Hepatocyte (in vitro differentiated cells): ENCODE measurements at regions not wholly inside any gene's neighbourhood (a gene's known extent, or its start where the extent isn't known, plus 50 kb on each side); places are given as distances from the start of the nearest gene placed in this dataset.

Experiments used
- DNase-seq: peaks from one replicate; pipeline ENCODE4 v3.0.0-alpha.2; 2016; ENCODE audit warnings: low spot score
- H2AFZ ChIP-seq: fragments of 200-600 bp; sonication (generic); 2 replicates; pipeline ENCODE4 v1.6.0; 2016; ENCODE audit warnings: antibody characterized with exemption, mild to moderate bottlenecking
- H3K27ac ChIP-seq: fragments of 200-600 bp; sonication (generic); 2 replicates; pipeline ENCODE4 v1.5.1; 2016; ENCODE audit warnings: mild to moderate bottlenecking
- H3K27me3 ChIP-seq: fragments of 200-600 bp; sonication (generic); 2 replicates; pipeline ENCODE4 v1.6.1; 2016
- H3K36me3 ChIP-seq: fragments of 200-600 bp; sonication (generic); replicated peaks from 2 replicates; pipeline ENCODE4 v1.5.1; 2016; ENCODE audit warnings: low read depth; ENCODE audit not compliant: insufficient read depth
- H3K4me1 ChIP-seq: fragments of 200-600 bp; sonication (generic); 2 replicates; pipeline ENCODE4 v1.5.1; 2016; ENCODE audit warnings: mild to moderate bottlenecking, moderate library complexity; ENCODE audit not compliant: insufficient read depth
- H3K4me2 ChIP-seq: fragments of 200-600 bp; sonication (generic); 2 replicates; pipeline ENCODE4 v1.6.0; 2016
- H3K4me3 ChIP-seq: fragments of 200-600 bp; sonication (generic); 2 replicates; pipeline ENCODE4 v1.5.1; 2016; ENCODE audit warnings: mild to moderate bottlenecking
- H3K79me2 ChIP-seq: fragments of 200-600 bp; sonication (generic); 2 replicates; pipeline ENCODE4 v1.6.0; 2017; ENCODE audit warnings: mild to moderate bottlenecking
- H3K9me2 ChIP-seq: fragments of 200-600 bp; sonication (generic); replicated peaks from 2 replicates; pipeline ENCODE4 v1.6.0; 2017; ENCODE audit warnings: mild to moderate bottlenecking; ENCODE audit not compliant: insufficient read depth
- H3K9me3 ChIP-seq: fragments of 200-600 bp; sonication (generic); 2 replicates; pipeline ENCODE4 v1.5.1; 2016; ENCODE audit warnings: low read depth, mild to moderate bottlenecking
- H4K20me1 ChIP-seq: fragments of 200-600 bp; sonication (generic); 2 replicates; pipeline ENCODE4 v1.6.0; 2016; ENCODE audit warnings: mild to moderate bottlenecking; ENCODE audit not compliant: insufficient read depth, poor library complexity, severe bottlenecking
- CTCF ChIP-seq: fragments of 200-600 bp; sonication (generic); IDR thresholded peaks from 2 replicates; pipeline ENCODE4 v1.5.1; 2016; ENCODE audit warnings: antibody characterized with exemption, mild to moderate bottlenecking; ENCODE audit not compliant: poor library complexity
- EZH2 ChIP-seq: fragments of 200-600 bp; sonication (generic); IDR thresholded peaks from 2 replicates; pipeline ENCODE4 v1.6.1; 2016; ENCODE audit warnings: antibody characterized with exemption, mild to moderate bottlenecking, borderline replicate concordance
- EZH2phosphoT487 ChIP-seq: fragments of 200-600 bp; sonication (generic); IDR thresholded peaks from one replicate; pipeline ENCODE4 v1.6.1; 2018; ENCODE audit warnings: antibody characterized with exemption, mild to moderate bottlenecking, low read depth, moderate library complexity; ENCODE audit not compliant: unreplicated experiment, severe bottlenecking
- WGBS: methylation state at CpG from one replicate; pipeline ENCODE4 v1.1.6; 2016; ENCODE audit warnings: low lambda C conversion rate; ENCODE audit errors: missing lambda C conversion rate; 5-methylcytosine and 5-hydroxymethylcytosine counted together

GRCh38 chr3:137131081-137131480 lies 173.3 kb downstream of the IL20RB start:
- Histone ChIP-seq H4K20me1 (no peaks in the 10 kb centered on the region), H3K27me3 (no peaks in the 10 kb centered on the region), H3K4me1 (no peaks in the 10 kb centered on the region), H3K79me2 (no peaks in the 10 kb centered on the region), H3K27ac (no peak overlapping the region), H3K9me2 (no peaks in the 10 kb centered on the region), H3K4me2 (no peak overlapping the region), H3K4me3 (no peak overlapping the region), H3K36me3 (no peaks in the 10 kb centered on the region), H2AFZ (no peak overlapping the region), H3K9me3 (no peaks in the 10 kb centered on the region)
- no peak for DNase-seq
- no peak for TF ChIP-seq EZH2phosphoT487
- no peak for TF ChIP-seq EZH2
- TF ChIP-seq CTCF = no peak
- 51% methylated on average over 2 of the region's 2 CpGs for WGBS

DNA sequence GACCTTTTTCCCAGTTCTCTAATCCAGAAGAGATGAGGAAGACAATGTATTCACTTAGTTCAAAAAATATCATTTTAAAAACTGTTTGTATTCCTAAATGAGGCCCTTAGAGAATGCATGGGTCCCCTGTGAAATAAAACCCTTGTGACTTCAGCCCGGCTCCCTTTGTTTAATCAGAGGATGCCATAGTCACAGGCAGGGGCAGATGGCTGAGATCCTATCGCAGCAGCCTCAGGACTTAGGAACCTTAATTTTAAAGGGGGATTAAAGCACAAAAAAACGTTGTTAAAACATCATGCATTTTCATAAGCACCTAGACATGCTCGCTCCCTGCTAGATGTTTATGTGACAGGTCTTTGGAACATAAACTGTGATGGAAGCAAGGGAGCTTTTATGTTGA lies 176.6 kb downstream of the IL20RB start:
- Histone ChIP-seq H3K4me2 (no peak overlapping the region), H3K27me3 (no peaks in the 10 kb centered on the region), H3K4me3 (no peak overlapping the region), H2AFZ (no peak overlapping the region), H3K36me3 (no peaks in the 10 kb centered on the region), H4K20me1 (no peaks in the 10 kb centered on the region), H3K9me2 (no peaks in the 10 kb centered on the region), H3K79me2 (no peaks in the 10 kb centered on the region), H3K9me3 (no peaks in the 10 kb centered on the region), H3K27ac (no peak overlapping the region), H3K4me1 (no peaks in the 10 kb centered on the region)
- TF ChIP-seq CTCF = no peak
- no peak for TF ChIP-seq EZH2
- no peak for TF ChIP-seq EZH2phosphoT487
- 46% methylated on average over 4 of the region's 4 CpGs for WGBS
- DNase-seq = no peak

DNA sequence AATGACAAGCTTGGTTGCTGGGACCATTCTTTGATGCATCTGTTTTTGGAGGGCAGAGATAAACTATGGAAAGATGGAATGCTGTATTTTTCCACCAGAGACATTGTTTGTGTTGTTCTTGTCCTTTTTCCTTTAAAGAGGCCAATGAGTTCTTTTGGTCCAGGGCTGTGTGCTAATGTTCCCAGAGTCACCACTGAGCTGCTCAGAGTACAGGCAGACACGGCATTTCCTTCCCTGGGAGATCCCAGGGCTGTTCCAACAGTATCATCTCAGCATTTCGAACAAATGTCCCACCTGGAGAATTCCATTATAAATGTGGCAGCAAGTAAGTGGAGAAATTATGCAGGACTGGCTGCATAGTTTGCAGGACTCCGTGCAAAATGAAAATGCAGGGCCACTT lies 190.6 kb downstream of the IL20RB start:
- Histone ChIP-seq H3K9me3 (no peaks in the 10 kb centered on the region), H3K36me3 (no peaks in the 10 kb centered on the region), H3K4me3 (no peak overlapping the region), H2AFZ (no peak overlapping the region), H3K27me3 (no peaks in the 10 kb centered on the region), H3K4me2 (no peak overlapping the region), H4K20me1 (no peaks in the 10 kb centered on the region), H3K4me1 (no peaks in the 10 kb centered on the region), H3K9me2 (no peaks in the 10 kb centered on the region), H3K27ac (no peak overlapping the region), H3K79me2 (no peaks in the 10 kb centered on the region)
- WGBS = 71% methylated on average over 3 of the region's 3 CpGs
- DNase-seq = no peak
- no peak for TF ChIP-seq EZH2phosphoT487
- TF ChIP-seq EZH2 = no peak
- TF ChIP-seq CTCF = no peak

DNA sequence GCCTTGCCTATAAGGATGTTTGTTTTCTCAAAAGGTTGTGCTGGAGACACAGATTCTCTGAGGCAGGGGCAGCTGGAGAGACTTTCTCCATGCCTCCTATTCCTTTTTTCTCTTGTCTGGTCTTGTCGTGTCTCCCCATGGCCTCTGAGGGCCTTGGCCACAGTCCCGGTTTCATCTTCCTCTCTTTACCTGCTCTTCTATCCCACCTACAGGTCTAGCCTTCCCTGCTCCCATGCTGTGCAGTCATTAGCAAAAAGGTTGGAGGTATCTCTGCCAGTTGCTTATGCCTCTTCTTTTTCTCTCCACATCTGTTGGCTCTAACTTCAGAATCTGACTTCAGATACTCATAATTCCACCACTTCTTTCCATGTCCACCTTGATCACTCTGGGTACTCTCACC lies 191.1 kb downstream of the IL20RB start:
- Histone ChIP-seq H3K27me3 (no peaks in the 10 kb centered on the region), H3K79me2 (no peaks in the 10 kb centered on the region), H3K4me3 (no peak overlapping the region), H2AFZ (no peak overlapping the region), H3K9me3 (no peaks in the 10 kb centered on the region), H3K4me2 (no peak overlapping the region), H3K36me3 (no peaks in the 10 kb centered on the region), H3K27ac (no peak overlapping the region), H3K4me1 (no peaks in the 10 kb centered on the region), H4K20me1 (no peaks in the 10 kb centered on the region), H3K9me2 (no peaks in the 10 kb centered on the region)
- WGBS = 44% methylated on average over 2 of the region's 2 CpGs
- TF ChIP-seq CTCF = no peak
- TF ChIP-seq EZH2 = no peak
- no peak for TF ChIP-seq EZH2phosphoT487
- DNase-seq = no peak
